DMS53 (cell line): ENCODE measurements at regions not wholly inside any gene's neighbourhood (a gene's known extent, or its start where the extent isn't known, plus 50 kb on each side); places are given as distances from the start of the nearest gene placed in this dataset.
"Not testable (repeated sequence)": the region's sequence is repeated elsewhere in the genome, so short reads cannot be mapped to it uniquely, and the experiment has no call there.

Source experiments
- DNase-seq: peaks from one replicate; lab custom pipeline; 2025; lab: John Stamatoyannopoulos, UW

DNA sequence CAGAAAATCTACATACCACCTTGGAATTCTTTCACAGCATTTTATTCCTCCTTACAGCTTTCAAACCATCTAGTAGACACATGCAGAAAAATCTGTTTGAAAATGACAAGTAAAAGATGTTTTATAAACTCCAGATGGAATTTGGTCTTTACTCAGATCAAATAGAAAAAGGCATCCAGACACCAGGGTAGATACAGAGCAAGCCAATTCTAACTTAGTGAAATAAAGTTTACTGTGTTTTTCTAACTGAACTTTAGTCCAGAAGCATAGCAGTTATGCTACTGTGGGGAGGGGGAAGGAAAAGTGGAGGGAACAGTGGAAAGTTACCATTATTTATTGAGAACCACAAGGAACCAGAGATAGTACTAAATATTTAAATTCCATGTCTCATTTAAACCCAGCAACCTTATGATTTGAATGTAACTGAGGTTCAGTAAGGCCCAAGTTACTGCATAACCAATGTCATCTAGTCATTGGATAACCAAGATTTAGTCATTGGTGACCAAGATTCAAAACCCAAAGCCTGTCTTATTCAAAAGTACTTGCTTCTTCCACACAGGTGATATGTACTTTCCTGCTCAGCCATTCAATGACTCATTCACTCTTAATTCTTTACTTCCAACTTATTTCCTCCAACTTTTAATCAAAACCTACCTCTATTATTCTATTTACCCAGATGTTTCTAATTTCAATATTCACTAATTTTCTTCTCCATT lies 57.7 kb downstream of the RAD51AP2 start:
- no peak for DNase-seq

DNA sequence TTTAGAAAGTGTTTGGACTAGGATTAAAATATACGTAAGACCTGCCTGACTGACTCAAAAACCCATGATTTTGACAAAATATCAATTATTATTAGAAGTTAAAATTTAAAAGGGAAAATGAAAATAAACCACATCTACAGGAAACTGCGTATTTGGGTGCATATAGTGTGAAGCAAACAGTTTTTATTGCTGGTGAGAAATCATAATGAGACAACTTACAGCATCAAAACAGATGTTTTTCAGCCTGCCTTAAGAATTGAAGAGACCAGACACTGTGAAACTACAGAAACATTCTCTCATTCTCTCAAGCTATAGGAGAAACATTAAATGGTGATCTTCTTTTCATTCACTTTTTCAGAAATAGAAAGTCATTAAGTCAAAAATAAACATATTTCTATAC lies 62.9 kb downstream of the RAD51AP2 start:
- no peak for DNase-seq

DNA sequence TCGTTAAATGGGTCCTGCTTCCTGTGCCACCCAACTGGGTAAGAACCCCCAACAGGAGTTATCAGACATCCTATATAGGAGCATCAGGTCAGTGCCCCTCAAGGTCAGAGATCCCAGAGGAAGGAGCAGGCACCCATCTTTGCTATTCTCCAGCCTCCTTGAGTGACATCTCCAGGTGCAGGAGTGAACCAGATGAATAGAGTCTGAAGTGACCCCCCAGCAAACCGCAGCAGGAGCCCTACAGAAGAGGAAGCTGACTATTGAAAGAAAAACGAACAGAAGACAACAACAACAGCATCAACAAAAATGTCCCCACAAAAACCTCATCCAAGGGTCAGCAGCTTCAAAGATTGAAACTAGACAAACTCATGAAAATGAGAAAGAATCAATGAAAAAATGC lies 72.0 kb downstream of the RAD51AP2 start:
- not testable (repeated sequence) for DNase-seq

DNA sequence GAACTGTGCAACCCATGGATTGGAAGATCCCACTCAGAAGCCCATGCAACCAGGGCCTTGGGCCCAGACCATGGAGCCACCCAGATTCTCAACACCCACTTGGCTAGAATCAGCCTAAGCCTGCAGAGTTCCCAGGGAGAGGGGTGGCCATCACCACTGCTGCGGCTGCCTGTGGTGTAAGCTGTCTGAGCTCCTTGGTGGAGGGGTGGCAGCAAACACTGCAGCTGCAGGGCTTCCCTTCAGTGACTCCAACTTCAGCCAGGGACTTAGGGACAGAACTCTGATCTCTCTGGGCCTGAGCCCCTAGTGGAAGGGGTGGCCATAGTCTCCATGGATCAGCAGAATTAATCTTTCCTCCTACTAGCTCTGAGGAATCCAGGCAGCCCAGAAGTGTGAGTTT lies 72.5 kb downstream of the RAD51AP2 start:
- no peak for DNase-seq

DNA sequence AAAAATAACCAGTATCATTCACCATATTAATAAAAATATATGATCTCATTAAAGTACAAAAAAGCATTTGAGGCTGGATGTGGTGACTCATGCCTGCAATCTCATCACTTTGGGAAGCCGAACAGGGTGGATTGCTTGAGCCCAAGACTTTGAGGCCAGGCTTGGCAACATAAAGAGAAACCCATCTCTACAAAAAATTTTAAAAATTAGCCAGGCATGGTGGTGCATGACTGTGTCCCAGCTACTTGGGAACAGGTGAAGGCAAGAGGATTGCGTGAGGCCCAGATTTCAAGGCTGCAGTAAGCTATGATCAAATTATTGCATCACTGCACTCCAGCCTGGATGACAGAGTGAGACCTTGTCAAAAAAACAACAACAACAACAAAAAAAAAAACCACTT lies 75.9 kb downstream of the RAD51AP2 start:
- DNase-seq = no peak

DNA sequence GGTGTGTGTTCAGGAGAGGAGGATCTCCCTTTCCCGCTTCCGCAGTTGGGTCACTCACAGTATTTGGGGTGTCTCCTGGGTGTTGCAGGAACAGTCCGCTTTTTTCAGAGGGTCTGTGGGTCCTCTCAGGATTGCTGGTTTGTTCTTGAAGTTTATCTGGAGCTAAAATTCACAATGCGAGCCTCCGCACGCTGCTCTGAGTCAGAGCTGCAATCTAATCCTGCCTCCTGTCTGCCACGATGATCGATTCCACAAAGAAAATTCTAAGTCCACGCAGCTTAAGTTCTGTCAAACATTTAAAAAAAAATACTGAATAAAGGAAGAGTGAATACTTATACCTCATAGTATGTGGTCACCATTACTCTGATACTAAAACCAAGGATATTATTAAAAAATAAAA lies 76.5 kb downstream of the RAD51AP2 start:
- DNase-seq = no peak

DNA sequence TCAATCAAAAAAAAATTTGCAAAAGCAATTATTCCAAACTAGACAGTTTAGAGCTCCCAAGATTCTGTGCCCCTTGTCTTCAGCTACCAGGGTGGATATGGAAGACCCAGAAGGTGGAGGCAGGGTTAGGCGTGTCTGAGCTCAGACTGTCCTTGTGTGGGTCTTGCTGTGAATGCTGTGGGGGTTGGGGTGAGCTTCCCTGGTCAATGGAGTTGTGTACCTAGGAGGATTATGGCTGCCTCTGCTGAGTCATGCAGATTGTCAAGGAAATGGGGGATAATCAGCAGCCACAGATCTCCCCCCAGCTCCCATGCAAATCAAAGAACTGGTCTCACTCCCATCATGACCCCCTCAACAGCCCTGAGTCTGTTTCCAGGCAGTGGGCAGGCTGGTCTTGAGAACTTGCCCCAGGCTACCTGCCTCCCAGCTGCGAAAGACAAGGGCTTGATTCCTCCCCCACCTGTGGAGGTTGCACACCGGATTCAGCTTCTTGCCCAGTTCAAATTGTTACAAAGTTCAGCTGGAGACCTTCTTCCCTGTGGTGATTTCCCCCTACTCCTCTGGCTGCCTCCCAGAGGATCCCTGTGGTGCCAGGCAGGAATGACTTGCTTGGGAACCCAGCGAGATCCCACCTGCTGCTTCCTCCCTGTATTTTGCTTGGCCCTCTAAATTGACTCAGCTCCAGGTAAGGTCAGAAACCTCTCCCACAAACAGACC lies 77.0 kb downstream of the RAD51AP2 start:
- DNase-seq = no peak

DNA sequence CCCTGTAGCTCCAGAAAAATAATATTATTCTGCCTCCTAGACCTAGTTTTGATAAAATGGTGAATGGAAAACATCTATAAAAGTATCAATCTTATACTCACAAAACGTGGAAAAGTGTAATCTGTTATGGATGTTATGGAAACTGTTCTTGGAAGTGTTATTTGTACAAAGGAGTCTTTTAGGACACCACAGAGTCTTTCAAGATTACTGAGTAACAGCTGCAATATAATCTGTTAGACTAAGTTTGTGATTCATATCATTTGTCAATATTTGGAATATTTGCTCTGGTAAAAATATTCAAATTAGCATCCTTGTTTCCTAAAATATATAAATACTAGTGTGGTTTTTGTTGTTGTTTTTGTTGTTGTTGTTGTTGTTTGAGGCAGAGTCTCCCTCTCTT lies 87.9 kb downstream of the RAD51AP2 start:
- DNase-seq = no peak

DNA sequence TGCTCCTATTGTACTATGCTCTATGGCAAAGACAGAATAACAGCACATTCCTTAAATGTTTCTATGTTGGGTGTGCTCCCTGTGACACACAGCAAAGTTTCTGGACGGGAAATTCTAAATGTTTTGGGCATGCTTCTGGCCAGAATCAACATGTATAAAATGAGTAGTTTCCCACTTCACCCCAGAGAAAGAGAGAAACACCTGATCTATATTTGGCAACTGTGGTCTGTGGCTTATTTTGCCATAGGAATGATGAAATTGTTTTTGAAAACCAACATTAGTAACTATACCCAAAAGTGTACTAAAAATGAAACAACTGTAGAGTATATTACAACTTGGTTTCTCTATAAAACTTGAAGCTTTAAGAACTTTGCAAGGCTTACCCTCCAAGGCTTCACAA lies 89.1 kb downstream of the RAD51AP2 start:
- no peak for DNase-seq

DNA sequence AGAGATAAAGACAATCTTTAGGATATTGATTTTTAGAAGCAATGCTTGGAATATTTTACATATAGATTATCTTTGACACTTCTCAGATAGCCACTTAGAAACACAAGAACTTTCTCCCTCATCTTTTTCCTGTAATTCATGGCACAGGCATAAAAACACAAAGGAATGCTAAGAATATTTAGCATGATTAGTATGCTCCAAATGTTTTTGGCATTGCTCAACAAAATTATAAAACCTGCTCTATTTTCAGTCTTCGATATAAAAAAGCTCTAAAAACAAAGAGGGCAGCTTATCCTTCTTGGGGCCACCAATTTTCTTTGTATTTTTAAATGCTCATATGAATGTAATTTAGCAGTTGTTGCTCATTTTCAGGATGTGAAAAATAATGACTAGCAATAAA lies 90.8 kb downstream of the RAD51AP2 start:
- no peak for DNase-seq

DNA sequence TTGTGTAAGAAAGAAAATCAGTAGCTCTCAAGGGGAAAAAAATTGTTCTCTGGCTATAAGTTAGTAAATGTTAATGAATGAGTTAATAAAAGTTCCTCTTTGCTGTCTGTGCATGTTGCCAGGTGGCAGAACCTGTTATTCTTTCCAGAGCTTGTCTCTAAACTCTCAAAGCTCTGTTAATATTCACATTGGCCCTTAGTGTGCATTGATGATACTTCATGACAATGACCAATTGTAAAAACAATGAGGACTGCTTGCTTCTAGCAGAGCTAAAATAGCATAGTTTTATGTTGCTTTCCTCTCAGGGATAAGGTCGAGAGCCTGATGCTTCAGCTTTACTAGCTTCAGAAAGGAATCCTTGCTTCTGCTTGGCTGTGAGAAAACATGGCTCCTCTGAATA lies 91.5 kb downstream of the RAD51AP2 start:
- DNase-seq = peak; percentile 42

DNA sequence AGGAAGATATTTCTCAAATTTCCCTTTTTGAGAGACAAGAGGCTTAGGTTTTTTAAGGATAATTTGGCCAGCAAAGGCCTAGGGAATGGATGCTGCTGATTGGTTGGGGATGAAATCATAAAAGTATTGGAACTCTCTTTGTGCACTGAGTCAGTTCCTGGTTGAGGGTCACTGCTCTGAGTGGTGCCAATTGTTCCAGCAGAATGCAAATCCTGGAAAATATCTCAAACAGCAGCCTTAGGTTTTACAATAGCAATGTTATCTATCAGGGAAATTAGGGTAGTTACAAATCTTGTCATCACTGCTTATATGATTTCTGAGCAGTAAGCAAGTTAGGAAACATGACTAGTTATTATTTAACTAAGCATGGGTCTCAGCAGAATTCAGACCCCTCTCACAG lies 96.2 kb downstream of the RAD51AP2 start:
- no peak for DNase-seq

DNA sequence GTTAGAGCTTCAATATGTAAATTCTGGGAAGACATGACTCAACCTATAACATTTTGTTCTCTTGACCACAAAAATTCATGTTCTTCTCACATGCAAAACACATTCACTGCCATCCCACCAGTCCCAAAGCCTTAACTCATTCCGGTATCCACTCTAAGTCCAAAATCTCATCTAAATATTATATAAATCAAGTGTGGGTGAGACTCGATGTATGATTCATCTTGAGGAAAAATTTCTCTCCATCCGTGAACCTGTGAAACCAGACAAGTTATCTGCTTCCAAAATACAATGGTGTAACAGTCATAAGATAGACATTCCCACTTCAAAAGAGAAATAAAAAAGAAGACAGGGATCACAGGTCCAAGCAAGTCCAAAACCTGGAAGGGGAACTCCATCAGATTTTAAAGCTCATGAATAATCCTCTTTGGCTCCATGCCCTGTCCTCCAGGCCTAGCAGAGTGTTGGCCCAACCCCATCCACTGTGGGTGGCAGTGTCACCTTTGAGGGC lies 101.3 kb downstream of the RAD51AP2 start:
- no peak for DNase-seq

DNA sequence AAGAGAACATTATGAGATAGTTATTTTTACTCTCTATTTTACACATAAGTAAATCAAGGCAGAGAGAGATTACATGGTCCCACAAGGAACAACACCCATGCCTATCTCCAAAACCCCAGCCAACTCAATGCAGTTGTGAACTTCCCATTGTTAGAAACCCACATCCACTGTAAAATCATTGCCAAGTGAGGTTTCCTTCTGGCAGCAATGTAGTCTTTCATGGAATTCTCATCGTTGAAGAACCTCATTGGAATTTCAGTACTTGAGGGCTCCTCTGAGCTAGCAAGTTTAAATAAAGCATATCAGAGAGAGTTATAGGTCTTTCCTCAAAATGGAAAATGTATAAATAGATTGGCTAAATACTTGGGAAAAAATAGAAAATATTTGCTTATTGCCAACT lies 105.2 kb downstream of the RAD51AP2 start:
- DNase-seq = no peak

DNA sequence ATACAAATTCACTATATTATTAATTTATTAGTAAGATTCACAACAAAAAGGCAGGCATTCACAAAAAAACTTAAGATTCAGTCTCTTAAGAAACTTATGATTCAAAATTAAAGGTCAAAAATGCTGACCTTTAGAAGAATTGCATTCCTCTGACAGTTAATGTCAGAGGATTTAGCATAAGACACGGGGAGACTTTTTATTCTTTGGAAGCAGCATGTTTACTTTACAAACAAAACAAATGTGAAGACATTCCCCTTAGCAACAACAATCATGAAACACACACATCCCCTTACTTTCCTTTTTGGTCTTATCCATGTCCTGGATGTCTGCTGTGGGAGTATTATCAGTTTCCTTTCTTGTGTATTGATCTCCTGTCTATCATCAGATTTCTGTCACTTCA lies 117.1 kb downstream of the RAD51AP2 start:
- no peak for DNase-seq

DNA sequence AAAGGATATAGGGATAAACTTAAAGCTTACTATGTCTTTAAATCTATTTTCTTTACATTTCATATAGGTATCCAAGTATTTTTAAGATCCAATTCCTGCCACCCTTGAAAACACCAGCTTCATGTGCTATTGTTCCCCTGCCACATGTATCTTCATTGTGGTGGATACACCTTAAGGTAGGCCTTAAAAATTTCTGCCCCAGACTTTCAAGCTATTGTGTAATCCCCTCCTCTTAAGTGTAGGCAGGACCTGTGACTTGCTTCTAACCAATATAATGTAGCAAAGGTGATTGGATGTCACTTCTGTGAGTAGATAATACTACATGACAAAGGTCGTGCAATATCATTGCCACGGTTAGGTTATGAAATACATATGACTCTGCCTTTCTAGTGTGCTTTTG lies 119.5 kb downstream of the RAD51AP2 start:
- no peak for DNase-seq

DNA sequence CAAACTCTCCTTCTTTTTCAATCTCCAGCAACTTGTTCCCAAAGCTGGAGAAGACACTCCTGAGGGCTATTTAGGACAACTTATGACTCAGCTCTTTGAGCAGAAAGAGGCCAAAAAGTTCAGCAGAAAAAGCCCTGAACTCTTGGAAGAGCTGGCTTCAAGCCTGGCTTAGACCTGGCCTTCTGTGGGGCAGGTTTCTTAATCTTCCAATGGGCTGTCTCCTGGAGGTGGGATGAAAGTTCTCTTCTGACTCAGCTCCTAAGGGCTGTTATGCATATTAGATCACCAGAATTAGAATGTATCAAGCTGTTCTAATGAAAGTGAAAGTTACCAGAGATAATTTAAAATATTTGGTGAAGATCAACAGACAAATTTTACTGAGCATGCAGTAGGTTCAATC lies 129.4 kb downstream of the RAD51AP2 start:
- no peak for DNase-seq

DNA sequence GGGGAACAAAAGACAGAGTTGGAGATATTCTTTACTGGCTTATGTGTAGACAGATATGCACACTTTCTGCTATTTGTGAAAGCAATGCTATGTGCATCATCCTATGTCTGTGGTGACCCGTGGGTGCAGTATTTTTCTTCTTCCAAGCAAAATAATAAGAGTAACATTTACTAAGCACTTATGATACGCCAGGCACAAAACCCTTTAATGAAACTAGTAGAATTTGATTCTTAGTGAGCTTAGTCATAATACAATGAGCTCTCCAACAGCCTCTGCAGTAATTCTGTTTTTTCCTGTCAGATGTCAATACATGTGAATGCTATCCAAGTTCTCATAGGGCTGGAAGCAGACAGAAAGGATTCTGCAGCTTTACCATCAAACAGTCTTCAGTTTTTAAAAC lies 130.6 kb downstream of the RAD51AP2 start:
- DNase-seq = no peak

DNA sequence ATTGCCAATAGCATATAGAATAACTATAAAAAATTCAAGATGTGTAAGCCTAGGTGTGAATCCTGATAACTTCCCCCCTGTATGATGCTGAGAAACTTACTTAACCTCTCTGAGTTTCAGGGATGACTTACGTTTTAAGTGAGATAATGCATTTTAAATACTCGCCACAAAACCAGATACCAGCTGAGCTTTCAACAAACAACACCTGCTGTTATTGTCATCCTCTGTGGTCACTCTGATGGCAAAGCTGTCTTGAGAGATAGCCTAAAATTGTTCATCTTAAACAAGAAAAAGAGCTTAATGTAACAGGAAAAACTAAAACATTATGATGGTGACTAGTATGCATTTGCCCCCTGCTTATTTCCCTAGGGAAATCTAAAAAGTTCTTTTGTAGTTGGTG lies 131.5 kb downstream of the RAD51AP2 start:
- DNase-seq = no peak

DNA sequence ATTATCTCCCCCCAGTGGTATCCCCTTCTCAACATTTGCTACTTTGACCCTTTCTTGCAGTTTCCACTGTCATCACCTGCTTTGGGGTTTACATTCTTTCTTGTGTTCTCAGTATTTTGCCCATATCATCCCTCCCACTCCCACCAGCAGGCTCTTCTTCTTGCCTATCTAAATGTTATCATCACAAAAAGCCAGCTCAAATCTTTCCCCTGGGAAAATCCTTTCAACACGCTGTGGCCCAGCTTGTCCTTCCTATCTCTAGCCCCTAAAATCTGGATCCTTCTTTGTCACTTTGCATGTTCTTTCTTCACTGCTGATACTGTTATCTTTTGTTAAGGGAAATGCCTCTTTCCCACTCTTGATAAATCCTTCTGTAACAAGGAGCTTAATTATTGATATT lies 138.2 kb downstream of the RAD51AP2 start:
- no peak for DNase-seq

DNA sequence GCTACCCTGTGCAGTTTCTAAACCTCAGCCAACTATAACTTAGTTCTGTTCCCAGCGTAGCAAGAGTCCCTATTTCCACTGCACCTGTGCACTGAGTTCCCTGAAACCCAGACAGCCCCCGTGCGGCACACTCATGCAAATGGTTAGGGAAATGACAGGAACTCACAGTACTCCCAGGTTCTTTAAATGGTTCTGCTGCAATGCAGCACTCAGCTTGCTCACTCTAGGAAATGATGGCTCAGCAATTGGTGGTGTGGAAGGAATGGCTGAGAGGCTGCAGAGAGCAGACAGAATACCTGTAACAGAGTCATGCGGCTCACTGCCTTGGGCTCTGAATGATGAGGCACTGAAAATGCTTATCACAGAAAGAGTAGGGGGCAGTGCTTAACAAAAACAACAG lies 143.0 kb downstream of the RAD51AP2 start:
- DNase-seq = no peak

DNA sequence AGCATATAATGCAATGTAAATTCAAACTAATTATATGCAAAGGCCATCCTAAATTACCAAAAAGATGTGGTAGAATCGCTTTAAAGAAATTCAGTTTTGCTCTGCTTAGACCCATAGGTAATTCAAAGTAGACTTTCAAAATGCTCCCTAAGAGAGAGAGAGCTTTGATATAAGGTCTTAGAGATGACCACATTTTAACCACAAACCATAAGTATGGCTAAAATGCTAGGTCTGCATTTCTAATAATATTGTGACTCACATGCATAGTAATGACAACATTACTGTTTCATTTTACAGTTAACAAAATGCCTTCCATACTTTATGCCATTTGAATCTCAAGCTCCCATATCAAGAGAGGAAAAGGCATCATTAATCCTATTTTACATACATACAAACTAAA lies 144.5 kb downstream of the RAD51AP2 start:
- DNase-seq = no peak

DNA sequence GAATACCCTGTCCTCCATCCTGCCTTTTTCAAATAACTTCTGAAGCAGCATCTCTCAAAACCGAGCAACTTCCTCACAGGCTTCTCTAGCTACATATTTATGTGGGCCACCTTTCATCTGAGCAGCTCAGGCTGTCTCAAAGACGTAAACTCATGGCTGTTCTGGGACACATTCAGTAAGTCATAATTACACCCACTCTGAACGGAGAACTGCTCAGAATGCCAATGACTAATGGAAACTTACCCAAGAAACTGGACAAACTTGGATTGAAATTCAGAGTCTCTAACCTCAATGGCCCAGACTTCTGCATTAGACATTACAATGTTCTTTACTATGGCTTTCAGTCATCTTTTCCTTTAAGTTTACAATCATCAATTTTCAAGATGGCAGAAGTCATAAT lies 145.2 kb downstream of the RAD51AP2 start:
- no peak for DNase-seq

DNA sequence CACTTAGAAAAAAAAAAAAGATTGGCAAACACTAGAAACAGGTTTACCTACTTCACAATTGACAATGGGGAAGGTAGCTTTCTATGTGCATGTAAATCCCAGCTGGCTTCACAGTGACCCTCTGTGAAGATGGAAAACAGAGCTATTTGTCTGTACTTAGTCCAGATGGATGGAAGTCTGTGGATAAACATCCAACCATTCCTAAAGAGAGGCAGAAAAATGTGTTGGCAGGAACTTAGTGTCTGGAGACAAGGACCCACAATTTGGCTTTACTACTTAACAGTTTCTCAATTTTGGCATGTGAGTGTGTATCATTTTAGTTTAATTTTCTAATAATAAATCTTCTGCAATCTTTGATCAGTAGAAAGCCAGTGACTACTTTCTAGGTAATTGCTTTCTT lies 154.4 kb downstream of the RAD51AP2 start:
- peak; percentile 82 for DNase-seq
